ENCODE measurements at regions not wholly inside any gene's neighbourhood (a gene's known extent, or its start where the extent isn't known, plus 50 kb on each side); places are given as distances from the start of the nearest gene placed in this dataset.

GRCh38 chr10:42963312-42963711, 113.6 kb upstream of the RET start:
- TF ChIP-seq EZH2 (IDR thresholded peaks at IDR 0.05; ENCODE audit: borderline replicate concordance, control insufficient read depth, low read depth, low read length) = no peak
- TF ChIP-seq SREBF2 (IDR thresholded peaks at IDR 0.05; ENCODE audit: low read length) = no peak
- no peak for TF ChIP-seq MTA2 (IDR thresholded peaks at IDR 0.05; ENCODE audit: low read depth)

Data from GM12878 (cell line).